ENCODE measurements at regions not wholly inside any gene's neighbourhood (a gene's known extent, or its start where the extent isn't known, plus 50 kb on each side); places are given as distances from the start of the nearest gene placed in this dataset.

DNA sequence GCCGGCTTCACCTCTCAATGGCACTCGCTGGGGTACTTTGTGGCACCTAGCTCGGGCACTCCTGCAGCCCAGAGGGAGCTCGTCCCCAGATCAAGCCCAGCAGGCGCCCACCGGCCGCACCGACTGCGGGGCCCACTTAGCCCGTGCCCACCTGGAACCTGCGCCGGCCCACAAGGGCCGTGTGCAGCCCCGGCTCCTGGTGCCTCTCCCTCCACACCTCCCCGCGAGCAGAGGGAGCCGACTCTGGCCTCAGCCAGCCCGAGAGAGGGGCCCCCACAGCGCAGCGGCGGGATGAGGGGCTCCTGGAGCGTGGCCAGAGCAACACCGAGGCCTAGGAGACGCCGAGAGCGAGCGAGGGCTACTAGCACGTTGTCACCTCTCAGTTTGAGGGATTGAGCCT, 82.1 kb upstream of the SHISA3 start:
- Histone ChIP-seq H3K36me3 (ENCODE audit: control insufficient read depth, insufficient read depth, low read length) (no peaks in the 10 kb centered on the region), H3K4me3 (ENCODE audit: low read depth in 2 of 2, low read length in 2 of 2) (no peak overlapping the region), H3K9me3 (ENCODE audit: control insufficient read depth, insufficient read depth, low read depth, low read length) (no peaks in the 10 kb centered on the region), H3K27ac (ENCODE audit: low read length) (no peak overlapping the region), H3K4me1 (ENCODE audit: control insufficient read depth, insufficient read depth, low read length) (no peaks in the 10 kb centered on the region), H3K27me3 (ENCODE audit: control insufficient read depth, insufficient read depth, low read length) (no peaks in the 10 kb centered on the region)
- intact Hi-C loops (cut with micrococcal nuclease; ENCODE audit: unreplicated experiment) (no loop called here), in situ Hi-C loops (cut with HindIII; ENCODE audit: low pct_unique_long_range_greater_than_20kb, low sequenced_read_pairs) (no loop called here)
- ATAC-seq (no peak), DNase-seq (ENCODE audit: low read depth, low spot score) (no peak)
- BruUV-seq (replicated peaks): no TSS peak
- ChIA-PET CTCF (no interaction called here), POLR2A (interaction anchor here (0.6 kb wide), 1 partner anchor 202 kb away, joined by 4 read pairs; no protein-coding TSS in a partner anchor)
- TF ChIP-seq POLR2AphosphoS5 (IDR thresholded peaks at IDR 0.05; ENCODE audit: low read depth, low read length): no peak
- TF ChIP-seq, protein P1, sequence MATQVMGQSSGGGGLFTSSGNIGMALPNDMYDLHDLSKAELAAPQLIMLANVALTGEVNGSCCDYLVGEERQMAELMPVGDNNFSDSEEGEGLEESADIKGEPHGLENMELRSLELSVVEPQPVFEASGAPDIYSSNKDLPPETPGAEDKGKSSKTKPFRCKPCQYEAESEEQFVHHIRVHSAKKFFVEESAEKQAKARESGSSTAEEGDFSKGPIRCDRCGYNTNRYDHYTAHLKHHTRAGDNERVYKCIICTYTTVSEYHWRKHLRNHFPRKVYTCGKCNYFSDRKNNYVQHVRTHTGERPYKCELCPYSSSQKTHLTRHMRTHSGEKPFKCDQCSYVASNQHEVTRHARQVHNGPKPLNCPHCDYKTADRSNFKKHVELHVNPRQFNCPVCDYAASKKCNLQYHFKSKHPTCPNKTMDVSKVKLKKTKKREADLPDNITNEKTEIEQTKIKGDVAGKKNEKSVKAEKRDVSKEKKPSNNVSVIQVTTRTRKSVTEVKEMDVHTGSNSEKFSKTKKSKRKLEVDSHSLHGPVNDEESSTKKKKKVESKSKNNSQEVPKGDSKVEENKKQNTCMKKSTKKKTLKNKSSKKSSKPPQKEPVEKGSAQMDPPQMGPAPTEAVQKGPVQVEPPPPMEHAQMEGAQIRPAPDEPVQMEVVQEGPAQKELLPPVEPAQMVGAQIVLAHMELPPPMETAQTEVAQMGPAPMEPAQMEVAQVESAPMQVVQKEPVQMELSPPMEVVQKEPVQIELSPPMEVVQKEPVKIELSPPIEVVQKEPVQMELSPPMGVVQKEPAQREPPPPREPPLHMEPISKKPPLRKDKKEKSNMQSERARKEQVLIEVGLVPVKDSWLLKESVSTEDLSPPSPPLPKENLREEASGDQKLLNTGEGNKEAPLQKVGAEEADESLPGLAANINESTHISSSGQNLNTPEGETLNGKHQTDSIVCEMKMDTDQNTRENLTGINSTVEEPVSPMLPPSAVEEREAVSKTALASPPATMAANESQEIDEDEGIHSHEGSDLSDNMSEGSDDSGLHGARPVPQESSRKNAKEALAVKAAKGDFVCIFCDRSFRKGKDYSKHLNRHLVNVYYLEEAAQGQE (IDR thresholded peaks at IDR 0.05; ENCODE audit: insufficient read depth in 1 of 2, low read depth in 2 of 2, low read length in 1 of 2): no peak
- TF ChIP-seq SIN3A (IDR thresholded peaks at IDR 0.05; ENCODE audit: borderline replicate concordance, insufficient read depth, low read depth, low read length): no peak
- TF ChIP-seq, protein P2, sequence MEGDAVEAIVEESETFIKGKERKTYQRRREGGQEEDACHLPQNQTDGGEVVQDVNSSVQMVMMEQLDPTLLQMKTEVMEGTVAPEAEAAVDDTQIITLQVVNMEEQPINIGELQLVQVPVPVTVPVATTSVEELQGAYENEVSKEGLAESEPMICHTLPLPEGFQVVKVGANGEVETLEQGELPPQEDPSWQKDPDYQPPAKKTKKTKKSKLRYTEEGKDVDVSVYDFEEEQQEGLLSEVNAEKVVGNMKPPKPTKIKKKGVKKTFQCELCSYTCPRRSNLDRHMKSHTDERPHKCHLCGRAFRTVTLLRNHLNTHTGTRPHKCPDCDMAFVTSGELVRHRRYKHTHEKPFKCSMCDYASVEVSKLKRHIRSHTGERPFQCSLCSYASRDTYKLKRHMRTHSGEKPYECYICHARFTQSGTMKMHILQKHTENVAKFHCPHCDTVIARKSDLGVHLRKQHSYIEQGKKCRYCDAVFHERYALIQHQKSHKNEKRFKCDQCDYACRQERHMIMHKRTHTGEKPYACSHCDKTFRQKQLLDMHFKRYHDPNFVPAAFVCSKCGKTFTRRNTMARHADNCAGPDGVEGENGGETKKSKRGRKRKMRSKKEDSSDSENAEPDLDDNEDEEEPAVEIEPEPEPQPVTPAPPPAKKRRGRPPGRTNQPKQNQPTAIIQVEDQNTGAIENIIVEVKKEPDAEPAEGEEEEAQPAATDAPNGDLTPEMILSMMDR (IDR thresholded peaks at IDR 0.05): no peak
- no peak for TF ChIP-seq TCF7L2 (IDR thresholded peaks at IDR 0.05; ENCODE audit: low read depth, low read length)

DNA sequence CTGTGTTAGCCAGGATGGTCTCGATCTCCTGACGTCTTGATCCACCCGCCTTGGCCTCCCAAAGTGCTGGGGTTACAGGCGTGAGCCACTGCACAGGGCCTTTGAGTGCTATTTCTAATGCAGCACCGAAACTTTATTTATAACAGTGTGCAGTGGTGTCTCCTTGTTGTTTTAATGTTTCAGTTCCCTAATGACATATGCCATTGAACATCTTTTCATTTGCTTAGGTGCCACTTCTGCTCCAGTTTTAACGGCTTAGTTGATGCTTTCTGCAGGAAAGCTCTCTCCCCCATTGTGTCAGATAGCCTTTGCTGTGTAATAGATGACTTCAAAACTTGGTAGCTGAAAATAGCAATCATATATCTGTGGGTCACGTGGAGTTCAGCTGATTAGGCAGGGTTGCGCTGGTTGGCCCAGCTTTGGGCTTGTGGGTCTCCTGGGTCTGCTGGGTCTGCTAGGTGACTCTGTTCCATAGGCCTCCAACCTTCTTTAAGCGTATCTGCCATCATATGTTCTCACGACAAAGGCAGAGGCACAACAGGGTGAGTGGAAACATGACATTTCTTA, 76.4 kb upstream of the SHISA3 start:
- no peak for TF ChIP-seq SIN3A (IDR thresholded peaks at IDR 0.05; ENCODE audit: borderline replicate concordance, insufficient read depth, low read depth, low read length)
- TF ChIP-seq, protein P2 (IDR thresholded peaks at IDR 0.05): no peak
- TF ChIP-seq, protein P1 (IDR thresholded peaks at IDR 0.05; ENCODE audit: insufficient read depth in 1 of 2, low read depth in 2 of 2, low read length in 1 of 2): no peak
- no peak for TF ChIP-seq TCF7L2 (IDR thresholded peaks at IDR 0.05; ENCODE audit: low read depth, low read length)
- no peak for TF ChIP-seq POLR2AphosphoS5 (IDR thresholded peaks at IDR 0.05; ENCODE audit: low read depth, low read length)
- ChIA-PET CTCF (no interaction called here), POLR2A (no interaction called here)
- intact Hi-C loops (cut with micrococcal nuclease; ENCODE audit: unreplicated experiment): no loop called here
- Histone ChIP-seq H3K4me3 (ENCODE audit: low read depth in 2 of 2, low read length in 2 of 2) (no peak overlapping the region), H3K27me3 (ENCODE audit: control insufficient read depth, insufficient read depth, low read length) (no peaks in the 10 kb centered on the region; the same call in 1 of the 2 replicates), H3K4me1 (ENCODE audit: control insufficient read depth, insufficient read depth, low read length) (no peaks in the 10 kb centered on the region), H3K27ac (ENCODE audit: low read length) (no peak overlapping the region), H3K36me3 (ENCODE audit: control insufficient read depth, insufficient read depth, low read length) (no peaks in the 10 kb centered on the region), H3K9me3 (ENCODE audit: control insufficient read depth, insufficient read depth, low read depth, low read length) (no peaks in the 10 kb centered on the region)
- no peak for ATAC-seq
- in situ Hi-C loops (cut with HindIII; ENCODE audit: low pct_unique_long_range_greater_than_20kb, low sequenced_read_pairs): no loop called here
- no TSS peak for BruUV-seq (replicated peaks)
- no peak for DNase-seq (ENCODE audit: low read depth, low spot score)

Data from Panc1 (cell line).